HG02759 (cell line): ENCODE measurements at regions not wholly inside any gene's neighbourhood (a gene's known extent, or its start where the extent isn't known, plus 50 kb on each side); places are given as distances from the start of the nearest gene placed in this dataset.

Experiments
- ATAC-seq: cut with Tn5 transposase; IDR thresholded peaks from one replicate; pipeline ENCODE4 v1.9.1; 2021; ENCODE audit warnings: mild to moderate bottlenecking, moderate library complexity; ENCODE audit not compliant: unreplicated experiment

DNA sequence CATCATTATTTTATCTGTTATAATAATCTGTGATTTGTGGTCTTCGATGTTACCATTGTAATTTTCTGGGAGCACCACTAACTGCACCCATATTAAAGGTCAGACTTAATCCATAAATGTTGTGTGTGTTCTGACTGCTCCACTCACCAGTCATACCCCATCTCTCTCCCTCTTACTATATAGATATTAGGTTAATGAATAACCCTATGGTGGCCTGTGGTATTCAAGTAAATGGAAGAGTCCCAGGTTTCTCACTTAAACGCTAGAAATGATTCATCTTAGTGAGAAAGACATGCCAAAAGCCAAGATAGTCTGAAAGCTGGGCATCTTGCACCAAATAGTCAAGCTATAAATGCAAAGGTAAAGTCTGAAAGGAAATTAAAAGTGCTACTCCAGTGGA, 1358.5 kb downstream of the ROBO2 start:
- ATAC-seq = no peak

- ATAC-seq = no peak
Observed at GRCh38 chr3:78402720-78403119, 1362.8 kb downstream of the ROBO2 start.

- ATAC-seq = no peak
Observed at GRCh38 chr3:78405745-78406144, 1362.1 kb downstream of the ROBO1 start.

- ATAC-seq = no peak
Observed at GRCh38 chr3:78406396-78406795, 1361.4 kb downstream of the ROBO1 start.

DNA sequence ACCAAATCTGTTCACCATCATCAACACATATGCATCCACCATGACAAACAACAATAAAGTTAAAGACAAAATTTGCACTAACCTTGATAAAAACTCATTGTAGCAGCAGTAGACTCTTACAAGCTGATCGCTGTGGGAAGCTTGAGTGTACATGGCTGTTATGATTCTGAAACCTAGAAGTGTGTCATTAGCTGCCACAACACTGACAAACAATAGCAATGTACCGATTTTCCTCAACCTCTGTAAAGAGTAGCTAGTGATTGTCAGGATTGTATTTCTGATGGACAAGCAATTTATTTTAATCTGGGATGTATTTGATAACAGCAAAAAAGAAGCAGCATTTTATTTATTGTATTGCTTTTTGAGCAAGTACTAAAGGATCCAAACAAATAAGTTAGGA, 1357.7 kb downstream of the ROBO1 start:
- no peak for ATAC-seq

- ATAC-seq = no peak
Observed at GRCh38 chr3:78414261-78414660, 1353.5 kb downstream of the ROBO1 start.

DNA sequence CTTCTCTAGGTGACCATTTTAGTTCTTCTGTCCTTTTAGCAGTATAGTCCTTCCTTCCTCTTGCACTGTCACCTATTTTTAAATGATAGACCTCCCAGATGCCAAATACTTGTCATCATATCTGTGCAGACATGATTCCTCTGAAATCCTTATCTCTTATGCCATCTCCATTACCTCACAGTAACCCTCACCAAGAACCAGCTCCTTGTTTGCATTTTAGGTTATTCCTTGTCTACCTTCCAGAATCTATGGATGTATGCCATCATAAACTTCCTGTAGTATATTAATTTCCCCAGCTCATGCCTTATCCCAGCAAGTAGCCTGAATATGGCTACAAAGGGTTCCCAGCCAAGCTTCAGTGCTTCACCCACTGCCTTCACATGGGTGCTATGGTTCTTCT, 1347.2 kb downstream of the ROBO1 start:
- no peak for ATAC-seq

DNA sequence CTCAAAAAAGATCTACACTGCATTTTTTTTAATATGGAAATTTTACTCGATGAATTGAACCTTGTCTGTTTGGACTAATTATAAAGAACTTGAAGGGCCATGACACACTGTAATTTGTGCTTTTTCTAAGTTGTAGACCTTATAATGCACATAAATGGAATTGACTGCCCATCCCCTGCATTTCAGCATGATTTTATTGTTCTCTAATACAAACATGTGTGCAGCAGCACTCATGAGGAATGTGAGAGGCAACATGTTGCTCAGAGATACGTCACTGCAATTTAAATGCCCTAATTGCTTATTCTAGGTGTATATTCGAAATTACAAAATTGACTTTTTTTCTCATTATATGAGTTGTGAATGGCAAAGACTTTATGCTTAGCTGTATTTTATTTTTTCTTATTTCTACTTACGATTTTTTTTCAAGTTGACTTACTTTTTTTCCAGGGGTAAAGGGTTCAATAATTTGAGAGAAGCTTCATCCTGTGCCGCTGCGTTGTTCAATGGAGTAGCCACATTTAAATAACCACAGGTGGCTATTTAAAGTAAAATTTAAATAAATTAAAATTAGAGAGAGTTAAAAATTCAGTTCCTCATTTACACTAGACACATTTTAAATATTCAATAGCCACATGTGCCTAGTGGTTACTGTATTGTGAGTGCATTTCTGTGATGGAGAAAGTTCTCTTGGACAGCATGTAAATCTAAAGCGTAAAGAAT, 1346.4 kb downstream of the ROBO1 start:
- ATAC-seq = no peak

DNA sequence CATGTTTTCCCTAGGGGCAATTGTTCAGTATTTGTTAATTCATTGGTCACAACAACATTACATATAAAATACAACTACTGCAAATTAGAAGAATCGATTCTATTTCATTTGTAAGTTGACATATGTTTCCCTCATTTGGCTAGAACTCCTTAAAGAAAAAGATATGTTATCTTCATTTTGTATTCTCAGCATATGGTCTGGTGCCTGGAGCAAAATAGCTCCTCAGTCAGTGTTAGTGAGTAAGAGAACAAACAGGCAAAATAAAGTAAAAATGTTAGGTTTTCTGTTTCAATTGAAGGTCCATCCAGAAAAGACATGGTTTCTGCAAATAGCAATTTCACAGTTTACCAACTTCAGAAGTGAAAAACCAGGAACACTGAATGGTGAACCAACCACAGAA, 1343.1 kb downstream of the ROBO1 start:
- no peak for ATAC-seq

DNA sequence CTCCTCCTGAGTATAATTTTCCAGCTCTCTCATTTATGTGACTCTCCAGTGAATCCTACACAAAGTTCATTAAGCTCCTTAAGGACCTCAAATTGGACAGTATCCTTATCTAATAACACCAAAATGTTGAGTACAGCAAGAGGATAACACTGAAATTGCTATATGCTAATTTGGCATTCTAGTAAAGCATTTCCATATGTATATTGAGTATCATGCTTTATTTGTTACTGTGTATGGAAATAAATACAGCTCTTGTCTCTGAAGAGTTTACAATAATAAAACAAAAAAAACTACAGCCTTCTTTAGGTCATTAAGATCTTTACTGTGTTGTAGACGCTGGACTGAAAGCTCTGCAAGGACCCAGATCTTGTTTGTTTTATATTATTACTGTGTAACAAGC, 1341.3 kb downstream of the ROBO1 start:
- no peak for ATAC-seq

GRCh38 chr3:78427303-78427702, 1340.5 kb downstream of the ROBO1 start:
- no peak for ATAC-seq

GRCh38 chr3:78430741-78431140, 1337.1 kb downstream of the ROBO1 start:
- ATAC-seq = no peak

- ATAC-seq = no peak
Observed at GRCh38 chr3:78434801-78435200, 1333.0 kb downstream of the ROBO1 start.

- no peak for ATAC-seq
Observed at GRCh38 chr3:78455166-78455565, 1312.6 kb downstream of the ROBO1 start.

DNA sequence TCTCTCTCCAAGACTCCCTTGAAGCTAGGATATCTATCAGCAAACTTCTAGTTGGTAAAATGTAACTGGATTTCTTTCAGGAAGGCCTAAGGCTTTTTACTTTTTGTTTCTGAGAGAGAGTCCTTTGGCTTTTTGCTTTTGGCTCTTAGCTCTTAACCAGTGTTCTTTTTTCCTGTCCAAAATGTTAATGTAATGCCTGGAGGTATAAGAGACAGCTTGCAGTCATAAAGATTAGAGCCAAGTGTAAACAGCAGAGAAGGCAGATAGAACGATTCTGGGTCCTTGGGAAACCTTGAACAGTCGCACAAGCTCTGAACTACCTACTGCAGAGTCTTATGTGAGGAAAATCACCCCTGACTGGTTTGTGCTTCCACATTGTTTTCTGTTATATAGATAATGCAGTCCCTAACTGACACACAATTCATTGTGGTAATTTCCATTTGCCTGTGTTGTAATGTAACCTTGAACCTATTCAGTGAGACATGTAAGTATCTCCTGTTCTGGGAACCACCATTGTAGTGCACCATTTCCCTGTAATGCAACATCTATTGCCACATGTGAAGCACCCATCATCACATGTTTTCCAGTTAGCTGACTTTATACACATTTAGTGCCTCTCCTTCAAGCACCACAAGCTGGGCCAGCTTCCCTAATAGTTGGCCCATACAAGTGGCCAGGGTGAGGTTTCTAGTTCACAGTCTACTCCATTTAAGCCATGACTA, 1311.9 kb downstream of the ROBO1 start:
- no peak for ATAC-seq

- no peak for ATAC-seq
Observed at GRCh38 chr3:78459796-78460195, 1308.0 kb downstream of the ROBO1 start.

DNA sequence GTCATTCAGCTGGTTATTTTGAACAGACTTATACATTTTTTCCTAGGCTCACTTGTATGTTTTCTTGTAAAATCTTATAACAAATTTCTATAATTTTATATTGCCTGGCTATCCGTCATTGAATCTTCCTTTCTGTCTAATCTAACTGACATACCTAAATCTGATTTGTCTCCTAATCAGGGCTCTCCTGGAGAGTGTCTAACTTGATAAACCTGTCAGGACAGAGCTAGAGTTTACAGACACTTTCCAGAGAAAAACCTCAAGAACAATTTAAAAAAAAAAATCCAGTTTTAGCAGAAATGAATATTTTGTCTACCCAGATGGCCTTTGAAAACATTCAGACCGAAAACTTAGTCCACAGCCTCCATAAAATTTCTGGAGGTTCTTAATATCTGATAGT, 1305.8 kb downstream of the ROBO1 start:
- ATAC-seq = no peak

GRCh38 chr3:78476076-78476475, 1291.7 kb downstream of the ROBO1 start:
- ATAC-seq = no peak

- no peak for ATAC-seq
Observed at GRCh38 chr3:78481050-78481449, 1286.7 kb downstream of the ROBO1 start.

DNA sequence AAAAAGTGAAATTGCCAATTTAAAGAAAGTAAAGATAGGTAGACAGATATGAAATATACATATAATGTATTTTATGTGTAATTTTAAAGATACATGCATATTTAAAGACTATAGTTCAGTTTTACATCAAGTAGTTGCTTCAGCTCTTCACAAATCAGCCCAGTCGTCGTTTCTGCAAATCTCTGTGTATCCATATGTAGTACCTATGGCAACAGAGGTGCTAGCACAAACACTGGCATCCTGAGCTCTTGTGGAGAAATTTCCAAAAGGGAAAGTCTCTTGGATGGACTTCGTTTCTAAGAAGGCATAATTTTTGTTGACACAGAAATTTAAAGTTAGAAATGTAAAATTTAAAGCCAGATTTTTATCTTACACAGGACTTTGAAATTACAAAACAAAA, 1284.7 kb downstream of the ROBO1 start:
- ATAC-seq = no peak

- no peak for ATAC-seq
Observed at GRCh38 chr3:78494851-78495250, 1272.9 kb downstream of the ROBO1 start.

GRCh38 chr3:78495301-78495700, 1272.5 kb downstream of the ROBO1 start:
- no peak for ATAC-seq

- no peak for ATAC-seq
Observed at GRCh38 chr3:78496501-78496900, 1271.3 kb downstream of the ROBO1 start.
